ENCODE measurements at regions not wholly inside any gene's neighbourhood (a gene's known extent, or its start where the extent isn't known, plus 50 kb on each side); places are given as distances from the start of the nearest gene placed in this dataset.

DNA sequence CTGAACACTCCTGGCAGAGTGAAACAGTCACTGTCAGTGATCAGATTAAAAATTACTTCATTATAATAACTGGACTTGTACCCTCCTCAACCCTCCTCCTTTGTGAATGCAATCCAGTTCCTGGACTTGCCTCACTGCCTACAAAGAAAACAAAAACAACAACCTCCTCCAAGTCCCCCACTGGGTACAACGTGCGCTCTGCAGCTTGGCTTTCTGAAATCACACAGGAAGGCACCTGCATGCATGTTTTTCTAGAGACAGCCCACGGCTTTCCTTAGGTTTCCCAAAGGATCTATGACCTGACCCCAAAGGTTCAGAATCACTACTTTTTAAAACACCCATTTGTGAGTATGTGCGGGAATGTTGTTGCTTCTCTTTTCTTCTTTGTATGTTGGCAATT lies 61.4 kb upstream of the TUBA3E start:
- H3K9me3 ChIP-seq (ENCODE audit: insufficient read depth in 2 of 2, low read depth in 1 of 2, low read length in 1 of 2) = no peaks in the 10 kb centered on the region
- H3K4me3 ChIP-seq (ENCODE audit: extremely low read depth in 1 of 4, insufficient read depth in 2 of 4, low read depth in 3 of 4, low read length in 4 of 4) = no peak overlapping the region
- no peaks in the 10 kb centered on the region for H3K79me1 ChIP-seq (ENCODE audit: low read depth, low read length)
- H2BK5ac ChIP-seq (ENCODE audit: low read depth, low read length) = no peak overlapping the region
- no peak overlapping the region for H4K5ac ChIP-seq (ENCODE audit: insufficient read length, low read depth, low read length)
- no peak overlapping the region for H3K9ac ChIP-seq (replicated peaks in 1 of 4; ENCODE audit: extremely low read depth in 1 of 4, low read depth in 3 of 4, low read length in 3 of 4)
- H3K4me1 ChIP-seq (replicated peaks in 1 of 4; ENCODE audit: control insufficient read depth in 3 of 4, insufficient read depth in 4 of 4, low read length in 3 of 4) = peaks cover 0 to 3% (median 0%) of the 10 kb centered on the region in 4 experiments; a peak in 1 of 7 replicates
- no peak overlapping the region for H2AFZ ChIP-seq (ENCODE audit: low read length)
- no peak overlapping the region for H2BK20ac ChIP-seq (ENCODE audit: low read length)
- no peak for FAIRE-seq
- ChIA-PET CTCF (ENCODE audit: partially characterized antibody) (no interaction called here), POLR2A (ENCODE audit: partially characterized antibody) (no interaction called here)
- no peak overlapping the region for H2AK5ac ChIP-seq (ENCODE audit: low read depth, low read length)
- no peak overlapping the region for H2BK15ac ChIP-seq (ENCODE audit: low read length)
- no peak overlapping the region for H3K4me2 ChIP-seq (ENCODE audit: insufficient read depth in 1 of 2, low read depth in 2 of 2, low read length in 2 of 2)
- no peak overlapping the region for H4K91ac ChIP-seq (replicated peaks; ENCODE audit: insufficient read length, low read length)
- H3K36me3 ChIP-seq (ENCODE audit: control insufficient read depth in 2 of 4, insufficient read depth in 4 of 4, low read length in 3 of 4) = no peaks in the 10 kb centered on the region
- no peaks in the 10 kb centered on the region for H4K20me1 ChIP-seq (replicated peaks in 1 of 2; ENCODE audit: control insufficient read depth in 1 of 2, insufficient read depth in 2 of 2, low read length in 2 of 2)
- H3K56ac ChIP-seq (replicated peaks; ENCODE audit: insufficient read length, low read depth, low read length) = no peak overlapping the region
- H3K79me2 ChIP-seq (ENCODE audit: control insufficient read depth in 1 of 2, insufficient read depth in 2 of 2, low read length in 2 of 2) = no peaks in the 10 kb centered on the region
- H3K23ac ChIP-seq (ENCODE audit: insufficient read length) = no peak overlapping the region
- H3K27me3 ChIP-seq (replicated peaks in 1 of 4; ENCODE audit: control insufficient read depth in 3 of 4, extremely low read depth in 1 of 4, insufficient read depth in 3 of 4, low read length in 3 of 4) = no peaks in the 10 kb centered on the region
- H3K4ac ChIP-seq (replicated peaks; ENCODE audit: insufficient read length, low read depth, low read length) = no peak overlapping the region
- no peak overlapping the region for H2BK120ac ChIP-seq (replicated peaks; ENCODE audit: low read depth, low read length)
- H3K14ac ChIP-seq (ENCODE audit: insufficient read length) = no peak overlapping the region
- no peak overlapping the region for H3K18ac ChIP-seq (ENCODE audit: extremely low read depth, low read length)
- H3K27ac ChIP-seq (ENCODE audit: low read depth, low read length) = no peak overlapping the region
- H4K8ac ChIP-seq (ENCODE audit: extremely low read depth, insufficient read depth, low read length) = no peak overlapping the region
- WGBS, 2 experiments (ENCODE audit: extremely low coverage in 1 of 2, insufficient coverage in 1 of 2, insufficient read length in 1 of 2, insufficient replicate concordance in 2 of 2, low coverage in 1 of 2, low lambda C conversion rate in 2 of 2, missing lambda C conversion rate in 1 of 2) = 73% methylated on average over 4 of the region's 4 CpGs; no CpG with 5 or more reads in 1 of the 2 experiments
- H2BK12ac ChIP-seq (ENCODE audit: low read depth, low read length) = no peak overlapping the region
- DNase-seq (ENCODE audit: low read depth in 1 of 2, low spot score in 2 of 2) = no peak
- H3K23me2 ChIP-seq (ENCODE audit: low read depth, low read length) = no peaks in the 10 kb centered on the region
- TF ChIP-seq KDM4A (IDR thresholded peaks at IDR 0.05; ENCODE audit: low read depth, low read length, severe bottlenecking) = no peak
- TF ChIP-seq HDAC6 (IDR thresholded peaks at IDR 0.05; ENCODE audit: low read depth, low read length) = no peak
- no peak for TF ChIP-seq NRF1 (IDR thresholded peaks at IDR 0.05; ENCODE audit: low read depth, low read length)
- no peak for TF ChIP-seq CEBPB (IDR thresholded peaks at IDR 0.05; ENCODE audit: low read depth, low read length)
- no peak for TF ChIP-seq TAF7 (optimal IDR thresholded peaks at IDR 0.05; ENCODE audit: borderline replicate concordance, low read depth, low read length)
- no peak for TF ChIP-seq RFX5 (IDR thresholded peaks at IDR 0.05; ENCODE audit: borderline replicate concordance, low read depth, low read length)
- TF ChIP-seq BACH1 (IDR thresholded peaks at IDR 0.05; ENCODE audit: low read length) = no peak
- TF ChIP-seq JUN (IDR thresholded peaks at IDR 0.05; ENCODE audit: low read depth, low read length) = no peak
- no peak for TF ChIP-seq CBX5 (IDR thresholded peaks at IDR 0.05; ENCODE audit: low read depth, low read length)
- no peak for TF ChIP-seq KDM5A (IDR thresholded peaks at IDR 0.05; ENCODE audit: low read length)
- no peak for TF ChIP-seq GABPA (IDR thresholded peaks at IDR 0.05; ENCODE audit: borderline replicate concordance, insufficient read depth, low read length)
- no peak for TF ChIP-seq MAX (IDR thresholded peaks at IDR 0.05)

Data from H1 (cell line).